PC-9 (cell line): ENCODE measurements at regions not wholly inside any gene's neighbourhood (a gene's known extent, or its start where the extent isn't known, plus 50 kb on each side); places are given as distances from the start of the nearest gene placed in this dataset.
"Not testable (repeated sequence)": the region's sequence is repeated elsewhere in the genome, so short reads cannot be mapped to it uniquely, and the experiment has no call there.

Experiments used
- BruUV-seq: library from RNA; stranded (reverse); fragments of 400-500 nt; replicated peaks from 2 replicates; lab custom pipeline; 2021; lab: Mats Ljungman, UMichigan
- CTCF ChIA-PET: fragments of 300-600 bp; sonication (Branson Sonifier 250); formaldehyde crosslinking; loops from one replicate; lab custom pipeline; 2022; ENCODE audit warnings: antibody characterized with exemption; lab: Charles Lee
- POLR2A ChIA-PET: fragments of 300-600 bp; sonication (Branson Sonifier 250); formaldehyde crosslinking; loops from one replicate; lab custom pipeline; 2022; ENCODE audit warnings: antibody characterized with exemption; ENCODE audit not compliant: unreplicated experiment; lab: Charles Lee
- DNase-seq, 2 experiments: peaks; one replicate each; pipeline versions ENCODE4 v3.0.0 to v3.0.0-alpha.2; 2015 to 2022; ENCODE audit warnings: mixed read lengths in 1 of 2
- H2AFZ ChIP-seq: fragments of 200-600 bp; sonication (generic); 2 replicates; pipeline ENCODE4 v1.8.1; 2017; ENCODE audit warnings: antibody characterized with exemption
- H3F3A ChIP-seq: fragments of 200-600 bp; sonication (generic); 2 replicates; pipeline ENCODE4 v1.8.1; 2017; ENCODE audit warnings: antibody characterized with exemption, mild to moderate bottlenecking, low read depth; ENCODE audit not compliant: insufficient read depth
- H3K27ac ChIP-seq: fragments of 200-600 bp; sonication (generic); 2 replicates; pipeline ENCODE4 v1.6.1; 2016; ENCODE audit warnings: mixed run types
- H3K27me3 ChIP-seq: fragments of 200-600 bp; sonication (generic); 2 replicates; pipeline ENCODE4 v1.6.1; 2016; ENCODE audit warnings: low read depth, mixed run types; ENCODE audit not compliant: insufficient read depth
- H3K36me3 ChIP-seq: fragments of 200-600 bp; sonication (generic); 2 replicates; pipeline ENCODE4 v1.6.1; 2016; ENCODE audit warnings: low read depth, mixed run types
- H3K4me1 ChIP-seq: fragments of 200-600 bp; sonication (generic); replicated peaks from 2 replicates; pipeline ENCODE4 v1.6.1; 2016; ENCODE audit warnings: mixed run types; ENCODE audit not compliant: insufficient read depth
- H3K4me2 ChIP-seq: fragments of 200-600 bp; sonication (generic); 2 replicates; pipeline ENCODE4 v1.6.1; 2017; ENCODE audit warnings: mixed run types
- H3K4me3 ChIP-seq: fragments of 200-600 bp; sonication (generic); 2 replicates; pipeline ENCODE4 v1.6.1; 2016; ENCODE audit warnings: mixed run types
- H3K79me2 ChIP-seq: fragments of 200-600 bp; sonication (generic); 2 replicates; pipeline ENCODE4 v1.6.1; 2017; ENCODE audit warnings: low read depth, mixed run types
- H3K9me2 ChIP-seq: fragments of 200-600 bp; sonication (generic); 2 replicates; pipeline ENCODE4 v1.8.1; 2017; ENCODE audit warnings: mild to moderate bottlenecking; ENCODE audit not compliant: insufficient read depth
- H3K9me3 ChIP-seq: fragments of 200-600 bp; sonication (generic); 2 replicates; pipeline ENCODE4 v1.8.1; 2016; ENCODE audit warnings: low read depth; ENCODE audit not compliant: insufficient read depth
- H4K20me1 ChIP-seq: fragments of 200-600 bp; sonication (generic); 2 replicates; pipeline ENCODE4 v1.8.1; 2017; ENCODE audit not compliant: insufficient read depth
- intact Hi-C: fragments of 100-400 bp; cut with micrococcal nuclease; formaldehyde crosslinking; loops from one replicate; pipeline ENCODE4 v1.10.0; 2022; ENCODE audit not compliant: unreplicated experiment
- TF ChIP-seq, protein P1 (sequence below): fragments of 200-600 bp; sonication (generic); conservative IDR thresholded peaks from 2 replicates; pipeline ENCODE4 v1.6.1; 2017; ENCODE audit warnings: mixed run types, antibody characterized with exemption, mild to moderate bottlenecking, moderate library complexity

DNA sequence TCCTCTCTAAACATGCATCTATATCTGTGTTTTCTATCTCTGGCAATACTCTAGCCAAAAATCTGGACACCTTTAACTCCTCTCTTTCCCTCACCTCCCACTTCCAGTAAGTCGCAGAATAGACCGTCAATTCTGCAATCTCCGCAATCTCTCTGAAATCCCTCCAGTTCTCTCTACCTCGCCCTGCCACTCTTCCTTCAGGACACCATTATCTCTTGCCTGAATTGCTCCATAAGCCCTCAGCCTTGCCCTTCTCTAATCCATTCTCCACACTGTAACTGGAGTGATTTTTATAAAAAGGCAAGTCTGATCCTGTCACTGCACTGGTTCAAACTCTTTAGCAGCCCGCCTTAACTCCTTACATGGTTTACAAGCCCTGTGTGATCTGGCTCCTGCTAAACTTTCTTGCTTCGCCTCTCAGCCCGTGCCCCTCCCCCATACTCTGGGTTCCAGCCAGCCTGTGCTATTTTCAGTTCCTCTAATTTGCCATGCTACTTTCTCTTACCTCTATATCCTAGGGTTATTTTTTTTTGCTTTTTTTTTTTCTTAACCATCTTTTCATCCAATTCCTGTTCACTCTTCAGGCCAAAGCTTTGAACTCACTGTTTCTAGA, 73.0 kb upstream of the ARL17B start:
- H4K20me1 ChIP-seq, H3K9me3 ChIP-seq, BruUV-seq, intact Hi-C loops, POLR2A ChIA-PET, H3K4me2 ChIP-seq, H2AFZ ChIP-seq, DNase-seq, H3K79me2 ChIP-seq, H3K9me2 ChIP-seq, H3K4me3 ChIP-seq, H3K27me3 ChIP-seq, H3K4me1 ChIP-seq, H3F3A ChIP-seq, H3K36me3 ChIP-seq, H3K27ac ChIP-seq, CTCF ChIA-PET: not testable (repeated sequence)

DNA sequence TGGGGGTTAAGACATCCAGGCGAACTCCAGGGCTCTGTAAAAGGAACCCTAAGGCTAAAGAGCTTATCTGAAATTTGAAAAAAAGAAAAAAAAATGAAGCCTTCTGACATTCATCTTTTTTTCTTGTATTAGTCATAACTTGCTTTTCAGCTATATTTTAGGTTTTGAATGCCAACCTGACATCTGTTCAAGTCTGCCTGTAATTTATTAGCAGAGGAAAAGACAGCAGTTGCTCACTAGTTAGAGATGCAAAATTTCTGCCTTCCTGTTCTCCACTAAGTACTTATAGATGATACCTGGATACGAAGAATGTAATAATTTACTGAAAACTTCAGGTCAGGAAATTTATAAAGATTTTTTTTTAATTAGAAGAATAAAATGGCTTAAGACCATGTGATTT, 68.7 kb upstream of the ARL17B start:
- intact Hi-C loops, H3K27me3 ChIP-seq, H4K20me1 ChIP-seq, BruUV-seq, CTCF ChIA-PET, H3K36me3 ChIP-seq, H2AFZ ChIP-seq, H3K27ac ChIP-seq, DNase-seq, H3K9me3 ChIP-seq, H3K4me1 ChIP-seq, H3K79me2 ChIP-seq, H3K9me2 ChIP-seq, H3K4me3 ChIP-seq, POLR2A ChIA-PET, H3K4me2 ChIP-seq, H3F3A ChIP-seq: not testable (repeated sequence)

GRCh38 chr17:46429675-46430074, 68.1 kb upstream of the ARL17B start:
- H2AFZ ChIP-seq, DNase-seq, H3K9me3 ChIP-seq, H3K79me2 ChIP-seq, POLR2A ChIA-PET, CTCF ChIA-PET, BruUV-seq, H3K4me1 ChIP-seq, H3K4me2 ChIP-seq, H4K20me1 ChIP-seq, H3K36me3 ChIP-seq, intact Hi-C loops, H3K27ac ChIP-seq, H3F3A ChIP-seq, H3K27me3 ChIP-seq, H3K9me2 ChIP-seq, H3K4me3 ChIP-seq: not testable (repeated sequence)

- H3K79me2 ChIP-seq, H3K9me2 ChIP-seq, H3F3A ChIP-seq, H3K4me3 ChIP-seq, H4K20me1 ChIP-seq, H3K27me3 ChIP-seq, intact Hi-C loops, DNase-seq, H3K9me3 ChIP-seq, BruUV-seq, POLR2A ChIA-PET, H3K36me3 ChIP-seq, H3K4me1 ChIP-seq, H2AFZ ChIP-seq, H3K4me2 ChIP-seq, CTCF ChIA-PET, H3K27ac ChIP-seq: not testable (repeated sequence)
- TF ChIP-seq, protein P1, sequence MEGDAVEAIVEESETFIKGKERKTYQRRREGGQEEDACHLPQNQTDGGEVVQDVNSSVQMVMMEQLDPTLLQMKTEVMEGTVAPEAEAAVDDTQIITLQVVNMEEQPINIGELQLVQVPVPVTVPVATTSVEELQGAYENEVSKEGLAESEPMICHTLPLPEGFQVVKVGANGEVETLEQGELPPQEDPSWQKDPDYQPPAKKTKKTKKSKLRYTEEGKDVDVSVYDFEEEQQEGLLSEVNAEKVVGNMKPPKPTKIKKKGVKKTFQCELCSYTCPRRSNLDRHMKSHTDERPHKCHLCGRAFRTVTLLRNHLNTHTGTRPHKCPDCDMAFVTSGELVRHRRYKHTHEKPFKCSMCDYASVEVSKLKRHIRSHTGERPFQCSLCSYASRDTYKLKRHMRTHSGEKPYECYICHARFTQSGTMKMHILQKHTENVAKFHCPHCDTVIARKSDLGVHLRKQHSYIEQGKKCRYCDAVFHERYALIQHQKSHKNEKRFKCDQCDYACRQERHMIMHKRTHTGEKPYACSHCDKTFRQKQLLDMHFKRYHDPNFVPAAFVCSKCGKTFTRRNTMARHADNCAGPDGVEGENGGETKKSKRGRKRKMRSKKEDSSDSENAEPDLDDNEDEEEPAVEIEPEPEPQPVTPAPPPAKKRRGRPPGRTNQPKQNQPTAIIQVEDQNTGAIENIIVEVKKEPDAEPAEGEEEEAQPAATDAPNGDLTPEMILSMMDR, result peak; percentile 74
Measured at GRCh38 chr17:46424187-46424884, 62.8 kb upstream of the ARL17B start.

DNA sequence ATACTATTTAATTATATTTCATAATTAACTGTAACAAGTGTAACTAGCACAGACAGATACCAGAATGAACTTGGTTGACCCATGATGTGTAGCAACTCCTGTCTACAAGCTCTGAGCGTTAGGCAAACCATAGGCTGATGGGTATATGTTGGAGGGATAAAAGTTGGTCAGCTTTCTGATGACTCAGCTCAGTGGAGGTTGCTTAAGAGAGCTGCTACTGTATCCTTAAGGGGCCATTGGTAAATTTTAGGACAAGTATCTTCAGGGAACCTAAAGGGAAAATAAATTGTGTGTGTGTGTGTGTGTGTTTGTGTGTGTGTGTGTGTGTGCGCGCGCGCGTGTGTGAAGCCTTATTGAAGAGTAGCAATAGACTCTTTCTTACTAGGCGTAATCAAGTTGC, 56.3 kb upstream of the ARL17B start:
- H3K4me3 ChIP-seq, H3K4me1 ChIP-seq, H4K20me1 ChIP-seq, H3K4me2 ChIP-seq, BruUV-seq, H3K9me2 ChIP-seq, H3K27ac ChIP-seq, H3K27me3 ChIP-seq, POLR2A ChIA-PET, H3K79me2 ChIP-seq, H3K9me3 ChIP-seq, H3F3A ChIP-seq, intact Hi-C loops, H3K36me3 ChIP-seq, CTCF ChIA-PET, H2AFZ ChIP-seq: not testable (repeated sequence)
- peak in 1 of 2 experiments; percentile 34 for DNase-seq

- H3K27me3 ChIP-seq, H3K9me2 ChIP-seq, POLR2A ChIA-PET, H3K79me2 ChIP-seq, H3K4me2 ChIP-seq, CTCF ChIA-PET, H4K20me1 ChIP-seq, H3K4me3 ChIP-seq, H2AFZ ChIP-seq, BruUV-seq, H3K27ac ChIP-seq, DNase-seq, H3K9me3 ChIP-seq, intact Hi-C loops, H3K4me1 ChIP-seq, H3F3A ChIP-seq, H3K36me3 ChIP-seq: not testable (repeated sequence)
Measured at GRCh38 chr17:46417261-46417660, 55.7 kb upstream of the ARL17B start.

- H3F3A ChIP-seq, H3K27me3 ChIP-seq, H3K27ac ChIP-seq, H3K4me2 ChIP-seq, CTCF ChIA-PET, H2AFZ ChIP-seq, POLR2A ChIA-PET, H3K4me1 ChIP-seq, H3K9me3 ChIP-seq, H3K79me2 ChIP-seq, H3K36me3 ChIP-seq, BruUV-seq, DNase-seq, intact Hi-C loops, H3K4me3 ChIP-seq, H4K20me1 ChIP-seq, H3K9me2 ChIP-seq: not testable (repeated sequence)
Measured at GRCh38 chr17:46414559-46414958, 53.0 kb upstream of the ARL17B start.
